ENCODE measurements at regions not wholly inside any gene's neighbourhood (a gene's known extent, or its start where the extent isn't known, plus 50 kb on each side); places are given as distances from the start of the nearest gene placed in this dataset.

- Mint-ChIP-seq H3K27me3 (ENCODE audit: low read depth) (no peaks in the 10 kb centered on the region), H3K4me1 (peaks cover 7% of the 10 kb centered on the region), H3K9me3 (no peaks in the 10 kb centered on the region), H3K36me3 (ENCODE audit: low read depth) (no peaks in the 10 kb centered on the region), H3K27ac (ENCODE audit: unreplicated experiment) (no peak overlapping the region), H3K4me3 (no peak overlapping the region)
- DNase-seq (ENCODE audit: low read depth, low spot score): no peak
- TF ChIP-seq, protein P1, sequence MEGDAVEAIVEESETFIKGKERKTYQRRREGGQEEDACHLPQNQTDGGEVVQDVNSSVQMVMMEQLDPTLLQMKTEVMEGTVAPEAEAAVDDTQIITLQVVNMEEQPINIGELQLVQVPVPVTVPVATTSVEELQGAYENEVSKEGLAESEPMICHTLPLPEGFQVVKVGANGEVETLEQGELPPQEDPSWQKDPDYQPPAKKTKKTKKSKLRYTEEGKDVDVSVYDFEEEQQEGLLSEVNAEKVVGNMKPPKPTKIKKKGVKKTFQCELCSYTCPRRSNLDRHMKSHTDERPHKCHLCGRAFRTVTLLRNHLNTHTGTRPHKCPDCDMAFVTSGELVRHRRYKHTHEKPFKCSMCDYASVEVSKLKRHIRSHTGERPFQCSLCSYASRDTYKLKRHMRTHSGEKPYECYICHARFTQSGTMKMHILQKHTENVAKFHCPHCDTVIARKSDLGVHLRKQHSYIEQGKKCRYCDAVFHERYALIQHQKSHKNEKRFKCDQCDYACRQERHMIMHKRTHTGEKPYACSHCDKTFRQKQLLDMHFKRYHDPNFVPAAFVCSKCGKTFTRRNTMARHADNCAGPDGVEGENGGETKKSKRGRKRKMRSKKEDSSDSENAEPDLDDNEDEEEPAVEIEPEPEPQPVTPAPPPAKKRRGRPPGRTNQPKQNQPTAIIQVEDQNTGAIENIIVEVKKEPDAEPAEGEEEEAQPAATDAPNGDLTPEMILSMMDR (conservative IDR thresholded peaks at IDR 0.05): no peak
Measured at GRCh38 chr5:175813943-175814630, 57.3 kb upstream of the CPLX2 start.

DNA sequence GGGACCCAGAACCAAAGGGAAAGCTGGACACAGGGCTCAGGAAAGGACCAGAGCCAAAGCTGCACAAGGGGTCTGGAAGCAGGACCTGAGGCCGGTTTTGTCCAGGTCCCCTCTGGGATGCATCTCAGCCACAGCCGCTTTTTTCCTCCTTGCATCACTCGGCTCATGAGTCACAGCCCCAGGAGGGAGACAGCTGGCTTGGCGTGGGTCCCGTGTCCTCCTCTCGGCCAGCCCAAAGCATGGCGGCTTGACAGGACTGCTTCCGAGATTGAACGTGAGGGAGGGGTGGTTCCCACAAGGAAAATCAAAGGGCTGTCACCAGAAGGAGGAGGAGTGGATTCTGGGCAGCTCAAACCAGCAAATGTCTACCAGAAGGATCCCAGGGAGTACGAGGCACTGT, 56.7 kb upstream of the CPLX2 start:
- DNase-seq (ENCODE audit: low read depth, low spot score): no peak
- H3K36me3 Mint-ChIP-seq (ENCODE audit: low read depth): no peaks in the 10 kb centered on the region
- peaks cover 4% of the 10 kb centered on the region for H3K4me1 Mint-ChIP-seq
- no peak overlapping the region for H3K27ac Mint-ChIP-seq (ENCODE audit: unreplicated experiment)
- H3K4me3 Mint-ChIP-seq: no peak overlapping the region
- TF ChIP-seq, protein P1 (conservative IDR thresholded peaks at IDR 0.05): no peak
- no peaks in the 10 kb centered on the region for H3K9me3 Mint-ChIP-seq
- no peaks in the 10 kb centered on the region for H3K27me3 Mint-ChIP-seq (ENCODE audit: low read depth)

GRCh38 chr5:175815126-175815913, 56.1 kb upstream of the CPLX2 start:
- Mint-ChIP-seq H3K36me3 (ENCODE audit: low read depth) (no peaks in the 10 kb centered on the region), H3K9me3 (no peaks in the 10 kb centered on the region), H3K27me3 (ENCODE audit: low read depth) (no peaks in the 10 kb centered on the region), H3K27ac (ENCODE audit: unreplicated experiment) (no peak overlapping the region), H3K4me3 (no peak overlapping the region), H3K4me1 (no peaks in the 10 kb centered on the region)
- TF ChIP-seq, protein P1 (conservative IDR thresholded peaks at IDR 0.05): no peak
- DNase-seq (ENCODE audit: low read depth, low spot score): no peak

DNA sequence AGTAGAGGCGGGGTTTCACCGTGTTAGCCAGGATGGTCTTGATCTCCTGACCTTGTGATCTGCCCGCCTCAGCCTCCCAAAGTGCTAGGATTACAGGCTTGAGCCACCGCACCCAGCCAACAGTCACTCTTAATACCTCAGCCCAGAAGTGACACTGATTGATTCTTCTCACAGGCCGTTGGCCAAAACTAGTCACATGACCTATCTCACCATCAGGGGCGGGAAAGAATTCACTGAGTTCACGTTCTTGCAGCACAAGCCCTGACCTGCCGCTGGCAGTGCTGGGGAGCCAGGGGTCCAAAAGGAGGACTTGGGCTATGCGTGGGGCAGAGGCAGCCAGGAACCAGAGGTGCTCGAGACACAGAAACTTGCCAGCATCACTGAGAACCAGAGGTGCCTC, 55.0 kb upstream of the CPLX2 start:
- Mint-ChIP-seq H3K4me3 (no peak overlapping the region), H3K36me3 (ENCODE audit: low read depth) (no peaks in the 10 kb centered on the region), H3K4me1 (no peaks in the 10 kb centered on the region), H3K27ac (ENCODE audit: unreplicated experiment) (no peak overlapping the region), H3K9me3 (no peaks in the 10 kb centered on the region), H3K27me3 (ENCODE audit: low read depth) (no peaks in the 10 kb centered on the region)
- TF ChIP-seq, protein P1 (conservative IDR thresholded peaks at IDR 0.05): no peak
- no peak for DNase-seq (ENCODE audit: low read depth, low spot score)

- no peak overlapping the region for H3K27ac Mint-ChIP-seq (ENCODE audit: unreplicated experiment)
- peaks cover 12% of the 10 kb centered on the region for H3K4me1 Mint-ChIP-seq
- no peak for DNase-seq (ENCODE audit: low read depth, low spot score)
- TF ChIP-seq, protein P1 (conservative IDR thresholded peaks at IDR 0.05): no peak
- no peaks in the 10 kb centered on the region for H3K27me3 Mint-ChIP-seq (ENCODE audit: low read depth)
- no peaks in the 10 kb centered on the region for H3K9me3 Mint-ChIP-seq
- H3K4me3 Mint-ChIP-seq: no peak overlapping the region
- no peaks in the 10 kb centered on the region for H3K36me3 Mint-ChIP-seq (ENCODE audit: low read depth)
Measured at GRCh38 chr5:175819090-175819425, 52.3 kb upstream of the CPLX2 start.

All from neural crest cell (in vitro differentiated cells).